Activated T-helper 17 cell treated with anti-CD3 and anti-CD28 coated beads, Interleukin-2, amount 50 U/mL, for 72 hours (primary cell): ENCODE measurements at regions not wholly inside any gene's neighbourhood (a gene's known extent, or its start where the extent isn't known, plus 50 kb on each side); places are given as distances from the start of the nearest gene placed in this dataset.
A peak's percentile ranks its signal among the peaks of the same experiment; 100 is the strongest.

ENCODE experiments used
- ATAC-seq: fragments of 150-1000 bp; cut with Tn5 transposase; replicated peaks from 2 replicates; pipeline ENCODE4 v1.10.0; 2021; ENCODE audit warnings: mild to moderate bottlenecking, moderate library complexity
- H3K27ac Mint-ChIP-seq: one replicate; pipeline ENCODE4 v1.8.0; 2022; ENCODE audit warnings: mixed read lengths
- H3K27me3 Mint-ChIP-seq: one replicate; pipeline ENCODE4 v1.8.0; 2022; ENCODE audit warnings: mixed read lengths
- H3K36me3 Mint-ChIP-seq: one replicate; pipeline ENCODE4 v1.8.0; 2022; ENCODE audit warnings: low read depth, mild to moderate bottlenecking, mixed read lengths
- H3K4me1 Mint-ChIP-seq: one replicate; pipeline ENCODE4 v1.8.0; 2022; ENCODE audit warnings: mixed read lengths
- H3K4me3 Mint-ChIP-seq: one replicate; pipeline ENCODE4 v1.8.0; 2022; ENCODE audit warnings: mild to moderate bottlenecking, mixed read lengths
- H3K9me3 Mint-ChIP-seq: one replicate; pipeline ENCODE4 v1.8.0; 2022; ENCODE audit warnings: mixed read lengths

DNA sequence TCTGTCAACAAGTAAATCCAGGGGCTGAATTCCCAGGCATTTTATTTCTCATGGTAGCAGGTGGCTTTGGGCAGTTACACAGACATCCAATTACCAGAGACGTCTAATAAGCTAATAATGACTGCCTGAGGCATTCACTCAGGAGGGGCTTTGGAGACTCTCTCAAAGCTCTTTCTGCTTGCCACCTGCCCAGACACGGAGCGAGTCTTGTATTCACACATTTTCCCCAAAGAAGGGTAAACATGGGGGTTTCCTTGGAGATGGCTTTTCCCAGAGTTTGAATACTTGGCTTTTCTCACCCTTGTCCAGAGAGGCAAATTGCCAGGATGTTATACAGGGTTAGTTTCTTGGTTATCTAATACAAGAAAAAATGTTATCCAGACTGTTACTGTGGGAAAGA is 132.6 kb downstream of the DIPK2A start:
- no peak for ATAC-seq
- Mint-ChIP-seq H3K36me3 (no peaks in the 10 kb centered on the region), H3K4me3 (no peak overlapping the region), H3K27me3 (peaks cover 17% of the 10 kb centered on the region), H3K9me3 (no peaks in the 10 kb centered on the region), H3K4me1 (no peaks in the 10 kb centered on the region), H3K27ac (no peak overlapping the region)

GRCh38 chr3:144104679-144105078 is 133.1 kb downstream of the DIPK2A start:
- Mint-ChIP-seq H3K4me1 (no peaks in the 10 kb centered on the region), H3K27me3 (peaks cover 17% of the 10 kb centered on the region), H3K4me3 (no peak overlapping the region), H3K36me3 (no peaks in the 10 kb centered on the region), H3K27ac (no peak overlapping the region), H3K9me3 (no peaks in the 10 kb centered on the region)
- ATAC-seq = no peak

GRCh38 chr3:144105542-144105941 is 133.9 kb downstream of the DIPK2A start:
- Mint-ChIP-seq H3K27ac (no peak overlapping the region), H3K36me3 (no peaks in the 10 kb centered on the region), H3K4me1 (no peaks in the 10 kb centered on the region), H3K4me3 (no peak overlapping the region), H3K9me3 (no peaks in the 10 kb centered on the region), H3K27me3 (peaks cover 17% of the 10 kb centered on the region)
- no peak for ATAC-seq

DNA sequence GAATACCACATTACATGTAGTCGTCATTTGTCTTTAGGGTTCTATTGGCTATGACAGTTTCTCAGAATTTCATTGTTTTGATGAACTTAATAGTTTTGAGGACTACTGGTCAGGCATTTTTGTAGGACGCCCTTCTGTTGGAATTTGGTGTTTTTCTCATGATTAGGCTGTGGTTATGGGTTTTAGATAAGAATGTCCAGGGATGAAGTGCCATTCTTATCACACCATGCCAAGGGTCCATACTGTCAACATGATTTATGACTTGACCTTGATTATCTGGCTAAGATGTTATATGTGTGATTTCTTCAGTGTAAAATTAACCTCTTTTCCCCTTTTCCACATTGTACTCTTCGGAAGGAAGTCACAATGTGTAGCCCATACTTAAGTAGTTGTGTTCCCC is 135.3 kb downstream of the DIPK2A start:
- ATAC-seq = no peak
- H3K4me1 Mint-ChIP-seq = no peaks in the 10 kb centered on the region
- H3K4me3 Mint-ChIP-seq = no peak overlapping the region
- peaks cover 8% of the 10 kb centered on the region for H3K27me3 Mint-ChIP-seq
- H3K36me3 Mint-ChIP-seq = no peaks in the 10 kb centered on the region
- no peaks in the 10 kb centered on the region for H3K9me3 Mint-ChIP-seq
- no peak overlapping the region for H3K27ac Mint-ChIP-seq

- Mint-ChIP-seq H3K4me3 (no peak overlapping the region), H3K9me3 (no peaks in the 10 kb centered on the region)
These were observed 136.3 kb downstream of the DIPK2A start for GRCh38 chr3:144107923-144108322.

DNA sequence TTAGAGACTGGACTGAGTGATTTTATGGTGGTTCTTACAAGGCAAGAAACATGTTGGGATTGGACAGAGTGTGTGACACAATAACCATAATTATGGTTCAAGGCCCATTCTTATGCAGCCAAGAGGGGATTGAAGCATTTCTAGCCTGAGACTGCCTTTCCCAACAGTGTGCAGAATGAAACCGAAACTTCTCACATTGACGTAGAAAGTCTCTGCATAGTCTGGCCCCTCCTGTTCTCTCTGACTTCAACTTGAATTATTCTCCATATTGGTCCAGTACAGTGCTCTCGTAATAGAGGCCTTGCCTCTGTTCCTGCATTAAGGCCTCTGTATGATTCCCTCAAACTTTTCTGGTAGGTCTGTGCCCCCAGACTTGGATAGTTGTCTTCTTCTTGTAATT is 138.3 kb downstream of the DIPK2A start:
- no peak overlapping the region for H3K27ac Mint-ChIP-seq
- H3K9me3 Mint-ChIP-seq = no peaks in the 10 kb centered on the region
- no peaks in the 10 kb centered on the region for H3K36me3 Mint-ChIP-seq
- peak; percentile 62 for ATAC-seq
- no peak overlapping the region for H3K4me3 Mint-ChIP-seq
- H3K27me3 Mint-ChIP-seq = peaks cover 8% of the 10 kb centered on the region
- no peaks in the 10 kb centered on the region for H3K4me1 Mint-ChIP-seq

More at GRCh38 chr3:144107923-144108322, 136.3 kb downstream of the DIPK2A start:
- Mint-ChIP-seq H3K36me3 (no peaks in the 10 kb centered on the region), H3K27me3 (peaks cover 12% of the 10 kb centered on the region), H3K4me1 (no peaks in the 10 kb centered on the region), H3K27ac (no peak overlapping the region)
- ATAC-seq = no peak

DNA sequence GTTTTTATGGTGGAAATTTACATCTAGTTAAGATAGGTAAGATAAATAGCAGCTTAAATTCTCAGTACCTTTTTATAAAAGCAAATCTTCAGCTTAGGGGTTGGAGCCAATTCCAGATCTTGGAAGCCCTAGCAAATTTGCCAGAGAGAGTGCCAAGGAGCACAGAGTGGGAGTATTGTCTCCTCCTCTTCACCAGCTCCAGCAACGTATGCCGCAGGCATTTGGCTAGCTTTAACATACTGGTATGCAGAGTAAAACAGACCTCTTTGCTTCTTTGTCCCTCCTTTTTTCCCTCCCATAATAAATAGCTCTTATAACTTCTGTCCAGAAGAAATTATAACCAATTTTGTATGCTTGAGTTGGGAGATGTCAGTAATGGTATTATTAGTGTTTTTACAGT is 140.4 kb downstream of the DIPK2A start:
- no peak for ATAC-seq
- H3K9me3 Mint-ChIP-seq = no peaks in the 10 kb centered on the region
- H3K27me3 Mint-ChIP-seq = peaks cover 9% of the 10 kb centered on the region
- H3K27ac Mint-ChIP-seq = no peak overlapping the region
- no peak overlapping the region for H3K4me3 Mint-ChIP-seq
- no peaks in the 10 kb centered on the region for H3K36me3 Mint-ChIP-seq
- H3K4me1 Mint-ChIP-seq = no peaks in the 10 kb centered on the region

- Mint-ChIP-seq H3K27me3 (peaks cover 8% of the 10 kb centered on the region), H3K9me3 (no peaks in the 10 kb centered on the region), H3K4me1 (no peaks in the 10 kb centered on the region), H3K4me3 (no peak overlapping the region), H3K36me3 (no peaks in the 10 kb centered on the region), H3K27ac (no peak overlapping the region)
- ATAC-seq = no peak
These were observed 140.8 kb downstream of the DIPK2A start for GRCh38 chr3:144112437-144112836.

DNA sequence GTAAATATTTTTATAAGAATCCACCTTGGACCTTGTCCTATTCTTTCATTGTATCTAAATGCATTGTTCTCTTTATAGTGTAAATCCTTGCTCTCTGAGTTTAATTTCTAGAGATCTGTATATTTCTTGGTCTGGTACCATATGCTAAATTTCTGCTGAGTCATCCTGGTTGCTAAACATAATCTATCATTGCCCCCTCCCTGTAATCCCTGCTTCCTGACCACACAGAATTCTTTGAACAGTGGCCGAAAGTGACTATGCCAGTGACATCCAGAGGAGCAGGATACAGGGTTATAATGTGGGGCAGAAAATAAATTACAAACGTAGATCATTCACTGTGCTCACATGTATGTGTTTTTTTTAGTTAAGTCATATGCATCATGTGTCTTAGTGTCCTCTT is 143.1 kb downstream of the DIPK2A start:
- no peak overlapping the region for H3K4me3 Mint-ChIP-seq
- H3K4me1 Mint-ChIP-seq = no peaks in the 10 kb centered on the region
- H3K9me3 Mint-ChIP-seq = no peaks in the 10 kb centered on the region
- no peak overlapping the region for H3K27ac Mint-ChIP-seq
- no peaks in the 10 kb centered on the region for H3K36me3 Mint-ChIP-seq
- ATAC-seq = no peak
- H3K27me3 Mint-ChIP-seq = peaks cover 8% of the 10 kb centered on the region

GRCh38 chr3:144119633-144120032 is 148.0 kb downstream of the DIPK2A start:
- Mint-ChIP-seq H3K4me3 (no peak overlapping the region), H3K27ac (no peak overlapping the region), H3K4me1 (no peaks in the 10 kb centered on the region), H3K36me3 (no peaks in the 10 kb centered on the region), H3K9me3 (no peaks in the 10 kb centered on the region), H3K27me3 (peaks cover 3% of the 10 kb centered on the region)
- no peak for ATAC-seq

GRCh38 chr3:144121661-144122060 is 150.0 kb downstream of the DIPK2A start:
- Mint-ChIP-seq H3K4me3 (no peak overlapping the region), H3K36me3 (no peaks in the 10 kb centered on the region), H3K27me3 (peaks cover 3% of the 10 kb centered on the region), H3K27ac (no peak overlapping the region), H3K4me1 (no peaks in the 10 kb centered on the region), H3K9me3 (no peaks in the 10 kb centered on the region)
- ATAC-seq = no peak

DNA sequence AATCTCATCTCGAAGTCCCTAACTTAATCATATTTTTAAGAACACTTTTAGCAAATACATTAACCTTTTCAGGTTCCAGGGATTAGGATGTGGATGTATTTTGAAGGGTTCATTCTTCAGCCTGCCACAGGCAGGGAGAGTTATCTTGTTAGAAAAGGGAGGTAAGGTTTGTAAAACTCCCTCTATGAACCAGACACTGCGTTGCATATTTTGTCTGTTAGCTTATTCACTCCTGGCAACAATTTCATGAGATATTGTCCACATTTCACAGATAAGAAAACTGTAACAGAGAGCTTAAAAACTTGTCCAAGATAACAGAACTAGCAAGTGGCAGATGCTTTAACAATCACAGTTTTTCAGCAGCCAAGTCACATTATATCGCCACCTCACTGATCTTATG is 155.4 kb downstream of the DIPK2A start:
- Mint-ChIP-seq H3K27me3 (peaks cover 6% of the 10 kb centered on the region), H3K4me1 (no peaks in the 10 kb centered on the region), H3K9me3 (no peaks in the 10 kb centered on the region), H3K27ac (no peak overlapping the region), H3K36me3 (no peaks in the 10 kb centered on the region), H3K4me3 (no peak overlapping the region)
- ATAC-seq = no peak

DNA sequence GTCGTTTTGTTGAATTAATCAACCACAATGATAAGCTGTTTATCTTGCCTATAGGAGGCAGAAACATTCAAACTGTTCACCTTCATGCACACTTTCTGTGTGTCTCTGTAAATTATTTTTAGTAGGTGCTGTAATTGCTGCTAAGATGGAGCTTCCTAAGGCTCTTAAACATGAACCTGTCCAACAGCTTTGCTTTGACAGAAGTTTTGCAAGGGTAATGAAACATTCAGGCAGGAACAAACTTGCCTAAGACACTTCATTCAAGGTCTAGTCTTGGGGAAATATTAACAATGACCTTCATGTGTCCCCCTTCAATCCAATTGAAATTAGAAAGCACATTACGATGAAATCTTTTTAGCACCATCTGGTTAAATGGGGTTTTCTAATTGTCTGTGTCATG is 156.1 kb downstream of the DIPK2A start:
- Mint-ChIP-seq H3K27ac (no peak overlapping the region), H3K4me3 (no peak overlapping the region), H3K27me3 (peaks cover 6% of the 10 kb centered on the region), H3K9me3 (no peaks in the 10 kb centered on the region), H3K36me3 (no peaks in the 10 kb centered on the region), H3K4me1 (no peaks in the 10 kb centered on the region)
- ATAC-seq = no peak

DNA sequence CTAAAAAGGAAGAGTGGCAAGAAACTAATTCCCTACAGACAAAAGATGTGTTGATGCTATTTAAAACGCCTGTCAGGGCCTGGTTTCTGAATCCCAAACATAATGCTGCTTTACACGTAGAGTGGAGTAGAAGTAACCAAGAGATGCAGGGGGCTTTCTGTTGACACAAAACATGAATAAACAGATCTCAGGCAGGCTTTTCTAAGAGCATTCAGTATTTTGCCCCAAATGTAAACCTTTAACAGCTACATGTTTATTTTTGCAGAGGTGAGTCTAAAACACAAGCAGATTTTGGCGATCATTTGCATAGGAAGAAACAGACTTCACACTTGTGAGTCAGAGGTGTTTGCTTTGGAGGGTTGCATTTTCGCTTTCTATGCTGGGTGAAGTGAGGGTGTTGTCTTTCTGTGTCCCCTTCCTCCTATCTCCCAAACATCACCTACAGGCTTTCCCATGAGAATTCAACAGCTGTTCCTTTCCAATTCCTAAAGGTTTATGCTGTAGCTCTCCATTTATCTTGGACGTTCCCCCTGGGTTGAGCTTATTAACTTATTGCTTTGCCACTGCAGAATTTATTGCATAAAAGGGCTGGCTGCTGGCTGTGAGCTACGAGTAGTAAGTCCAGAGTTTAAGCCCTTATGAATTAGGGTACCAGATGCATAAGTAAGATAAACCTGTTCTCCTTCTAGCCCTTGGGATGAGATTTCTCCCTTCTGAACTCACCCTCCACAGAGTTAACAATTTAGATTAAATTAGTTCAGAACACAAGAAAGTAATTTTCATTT is 156.7 kb downstream of the DIPK2A start:
- Mint-ChIP-seq H3K4me3 (no peak overlapping the region), H3K27me3 (peaks cover 6% of the 10 kb centered on the region), H3K27ac (no peak overlapping the region), H3K4me1 (no peaks in the 10 kb centered on the region), H3K36me3 (no peaks in the 10 kb centered on the region), H3K9me3 (no peaks in the 10 kb centered on the region)
- no peak for ATAC-seq

DNA sequence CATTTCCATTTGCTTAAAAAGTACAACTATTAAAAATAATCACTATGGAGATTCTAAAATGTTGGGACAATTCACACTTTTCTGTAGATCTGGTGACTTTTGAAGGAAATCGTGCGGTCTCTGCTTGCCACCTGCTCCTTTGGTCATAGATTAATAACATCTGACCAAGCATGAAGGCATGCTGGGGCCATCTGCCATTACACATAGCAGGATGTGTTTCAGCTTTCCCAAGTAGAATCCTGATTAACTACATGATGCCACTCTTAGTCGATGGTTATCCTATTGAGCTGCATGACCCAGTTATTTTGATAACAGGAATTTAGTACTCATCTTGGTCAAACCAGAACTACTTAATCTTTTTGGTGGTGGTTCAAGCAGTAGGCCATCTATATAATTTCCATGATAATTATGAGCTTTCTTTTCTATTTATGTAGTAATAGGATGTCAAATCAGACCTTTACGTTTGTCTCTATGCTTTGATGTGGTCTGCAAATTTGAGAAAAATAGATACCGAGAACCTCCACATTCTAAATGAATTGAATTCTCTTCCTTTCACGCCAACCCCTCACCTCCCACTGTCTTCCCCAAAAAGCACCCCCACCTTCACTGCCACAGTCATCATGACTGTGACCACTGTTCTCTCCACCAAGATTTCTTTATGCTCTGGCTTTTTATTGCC is 158.1 kb downstream of the DIPK2A start:
- no peaks in the 10 kb centered on the region for H3K9me3 Mint-ChIP-seq
- no peaks in the 10 kb centered on the region for H3K36me3 Mint-ChIP-seq
- H3K4me3 Mint-ChIP-seq = no peak overlapping the region
- no peaks in the 10 kb centered on the region for H3K4me1 Mint-ChIP-seq
- H3K27me3 Mint-ChIP-seq = peaks cover 6% of the 10 kb centered on the region
- no peak overlapping the region for H3K27ac Mint-ChIP-seq
- peak; percentile 62 for ATAC-seq
